ENCODE measurements at regions not wholly inside any gene's neighbourhood (a gene's known extent, or its start where the extent isn't known, plus 50 kb on each side); places are given as distances from the start of the nearest gene placed in this dataset.
"Not testable (repeated sequence)": the region's sequence is repeated elsewhere in the genome, so short reads cannot be mapped to it uniquely, and the experiment has no call there.

DNA sequence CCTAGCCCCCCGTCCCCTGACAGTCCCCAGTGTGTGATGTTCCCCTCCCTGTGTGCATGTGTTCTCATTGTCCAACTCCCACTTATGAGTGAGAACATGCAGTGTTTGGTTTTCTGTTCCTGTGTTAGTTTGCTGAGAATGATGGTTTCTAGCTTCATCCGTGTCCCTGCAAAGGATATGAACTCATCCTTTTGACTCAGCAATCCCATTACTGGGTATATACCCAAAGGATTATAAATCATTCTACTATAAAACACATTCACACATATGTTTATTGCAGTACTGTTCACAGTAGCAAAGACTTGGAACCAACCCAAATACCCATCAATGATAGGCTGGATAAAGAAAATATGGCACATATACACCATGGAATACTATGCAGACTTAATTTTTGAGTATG, 155.1 kb downstream of the SLITRK5 start:
- not testable (repeated sequence) for H3K27ac Mint-ChIP-seq; H3K4me3 Mint-ChIP-seq; H3K4me1 Mint-ChIP-seq (ENCODE audit: low read depth in 2 of 2); DNase-seq (ENCODE audit: low spot score); H3K27me3 Mint-ChIP-seq; H3K36me3 Mint-ChIP-seq; H3K9me3 Mint-ChIP-seq; ATAC-seq

DNA sequence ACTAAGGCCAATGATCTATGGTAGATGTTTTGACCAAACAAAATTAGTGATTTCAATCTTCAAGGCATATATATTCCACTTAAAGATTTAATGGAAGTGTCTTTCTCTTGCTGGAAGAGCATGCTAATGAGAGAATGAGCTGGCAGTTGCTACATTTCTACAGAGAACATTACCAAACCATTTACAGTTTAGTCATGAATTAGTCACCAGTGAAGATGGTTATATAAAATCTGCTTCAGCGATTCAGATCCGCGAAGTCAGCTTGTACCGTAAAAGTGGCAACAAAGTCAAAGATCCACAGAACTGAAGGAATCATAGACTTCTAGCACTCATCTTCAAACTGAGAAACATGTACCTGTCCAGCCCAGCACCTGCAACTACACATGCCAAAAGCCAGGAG, 156.3 kb downstream of the SLITRK5 start:
- H3K27ac Mint-ChIP-seq: no peak overlapping the region
- H3K9me3 Mint-ChIP-seq: no peaks in the 10 kb centered on the region
- H3K4me3 Mint-ChIP-seq: no peak overlapping the region
- ATAC-seq: no peak
- H3K4me1 Mint-ChIP-seq (ENCODE audit: low read depth in 2 of 2): no peaks in the 10 kb centered on the region
- H3K36me3 Mint-ChIP-seq: no peaks in the 10 kb centered on the region
- H3K27me3 Mint-ChIP-seq: no peaks in the 10 kb centered on the region
- no peak for DNase-seq (ENCODE audit: low spot score)

DNA sequence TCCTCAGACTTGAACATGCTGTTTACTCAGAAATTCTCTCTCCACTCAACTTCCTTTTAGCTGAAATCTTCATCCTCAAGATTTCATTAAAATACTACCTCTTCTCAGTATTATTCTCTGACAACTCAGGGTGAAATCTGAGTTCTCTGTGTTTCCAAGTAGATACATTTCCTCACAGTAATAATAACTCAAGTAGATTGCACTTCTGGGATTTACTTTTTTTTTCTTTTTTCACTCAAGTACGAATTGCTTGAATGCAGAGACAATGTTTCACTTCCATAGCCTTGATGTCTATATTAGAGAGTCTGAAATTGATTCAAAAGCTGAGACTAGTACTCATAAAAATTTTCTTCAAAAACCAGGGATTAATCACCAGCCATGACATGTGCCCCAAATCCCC, 166.4 kb downstream of the SLITRK5 start:
- Mint-ChIP-seq H3K27ac (no peak overlapping the region), H3K4me1 (ENCODE audit: low read depth in 2 of 2) (no peaks in the 10 kb centered on the region), H3K9me3 (no peaks in the 10 kb centered on the region)

DNA sequence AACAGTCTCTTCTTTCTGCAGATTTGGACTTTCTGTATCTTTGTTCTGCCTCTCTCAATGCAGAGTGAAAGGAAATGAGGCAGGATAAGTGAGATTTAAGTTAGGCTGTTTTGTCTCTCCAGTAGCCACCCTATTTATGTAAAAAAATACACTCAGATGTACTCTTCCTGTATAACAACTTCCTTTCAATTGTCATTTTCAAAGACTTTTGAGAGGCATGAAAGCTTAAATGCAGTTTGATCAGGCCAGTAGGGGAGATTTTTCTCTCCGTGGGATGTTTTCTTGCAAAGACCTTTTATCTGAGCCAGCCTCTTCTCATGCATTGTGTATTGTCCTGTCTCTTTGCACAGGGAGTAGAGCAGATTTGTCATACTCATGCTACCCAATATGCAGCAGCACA, 166.8 kb downstream of the SLITRK5 start:
- Mint-ChIP-seq H3K9me3 (no peaks in the 10 kb centered on the region), H3K4me3 (no peak overlapping the region), H3K27ac (no peak overlapping the region), H3K4me1 (ENCODE audit: low read depth in 2 of 2) (no peaks in the 10 kb centered on the region), H3K27me3 (no peaks in the 10 kb centered on the region), H3K36me3 (no peaks in the 10 kb centered on the region)
- no peak for DNase-seq (ENCODE audit: low spot score)
- no peak for ATAC-seq

More for the DNA sequence above, 166.4 kb downstream of the SLITRK5 start:
- Mint-ChIP-seq H3K4me3 (no peak overlapping the region), H3K27me3 (no peaks in the 10 kb centered on the region), H3K36me3 (no peaks in the 10 kb centered on the region)
- no peak for ATAC-seq
- DNase-seq (ENCODE audit: low spot score): no peak

DNA sequence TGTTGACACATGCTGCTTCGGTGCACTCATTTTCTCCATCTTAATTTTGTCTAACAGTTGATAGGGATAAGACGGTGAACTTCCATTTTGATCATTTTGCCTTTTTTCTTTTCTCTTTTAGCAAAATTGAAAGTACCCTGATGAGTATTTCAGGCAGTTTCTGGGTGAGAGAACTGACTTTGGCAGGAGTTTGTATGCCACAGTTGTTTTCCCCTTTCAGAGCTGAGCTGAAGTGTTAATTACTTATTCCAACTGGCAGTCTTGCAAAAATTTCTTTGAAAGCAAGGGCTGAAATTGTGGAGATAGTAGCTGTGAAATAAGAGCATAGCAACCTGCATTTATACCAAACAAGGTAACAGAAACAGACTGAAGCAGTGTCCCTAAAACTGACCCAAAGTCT, 180.2 kb downstream of the SLITRK5 start:
- Mint-ChIP-seq H3K36me3 (no peaks in the 10 kb centered on the region), H3K27ac (no peak overlapping the region), H3K27me3 (no peaks in the 10 kb centered on the region), H3K4me3 (no peak overlapping the region), H3K4me1 (ENCODE audit: low read depth in 2 of 2) (no peaks in the 10 kb centered on the region), H3K9me3 (peaks cover 9% of the 10 kb centered on the region)
- DNase-seq (ENCODE audit: low spot score) (no peak), ATAC-seq (no peak)

DNA sequence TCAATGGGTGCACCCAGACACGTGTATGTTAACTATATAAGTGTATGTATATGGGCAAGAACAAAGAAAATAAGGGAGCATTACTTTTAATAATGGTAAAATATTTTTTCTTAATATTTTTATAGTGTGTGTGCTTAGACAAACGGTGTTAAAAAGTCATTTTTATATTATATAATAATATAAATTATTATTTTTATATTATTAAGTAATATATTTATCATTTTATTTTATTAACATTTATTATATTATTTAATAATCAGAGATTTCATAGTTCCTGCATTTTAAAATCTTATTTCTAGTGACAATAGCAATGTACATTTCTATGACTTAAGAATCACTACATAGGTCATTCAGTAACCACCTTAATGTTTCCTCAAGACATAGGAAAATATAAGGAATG, 184.4 kb downstream of the SLITRK5 start:
- no peak overlapping the region for H3K4me3 Mint-ChIP-seq
- no peak overlapping the region for H3K27ac Mint-ChIP-seq
- no peaks in the 10 kb centered on the region for H3K27me3 Mint-ChIP-seq
- H3K9me3 Mint-ChIP-seq: peaks cover 9% of the 10 kb centered on the region
- H3K4me1 Mint-ChIP-seq (ENCODE audit: low read depth in 2 of 2): no peaks in the 10 kb centered on the region
- no peak for ATAC-seq
- no peak for DNase-seq (ENCODE audit: low spot score)
- no peaks in the 10 kb centered on the region for H3K36me3 Mint-ChIP-seq

DNA sequence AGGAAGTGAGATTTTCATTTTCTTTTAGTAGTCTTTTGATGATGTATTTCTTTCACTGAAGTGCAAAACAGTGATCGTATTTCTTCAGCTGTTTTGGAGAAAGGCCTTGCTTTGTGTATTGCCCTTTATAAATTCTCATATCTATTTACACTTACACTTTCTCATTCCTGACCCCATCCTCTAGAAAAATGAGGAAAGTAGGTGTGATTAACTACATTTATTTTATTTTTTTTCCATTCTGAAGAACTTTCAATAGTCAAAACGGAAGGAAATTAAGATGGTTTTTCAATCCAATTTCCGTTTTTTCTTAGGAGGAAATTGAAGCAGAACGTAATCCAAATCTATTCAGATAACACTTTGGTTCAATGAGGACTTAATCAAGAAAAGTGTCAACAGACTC, 188.1 kb downstream of the SLITRK5 start:
- Mint-ChIP-seq H3K4me1 (ENCODE audit: low read depth in 2 of 2) (no peaks in the 10 kb centered on the region), H3K4me3 (no peak overlapping the region), H3K27me3 (no peaks in the 10 kb centered on the region), H3K9me3 (no peaks in the 10 kb centered on the region), H3K36me3 (no peaks in the 10 kb centered on the region), H3K27ac (no peak overlapping the region)
- no peak for DNase-seq (ENCODE audit: low spot score)
- ATAC-seq: no peak

DNA sequence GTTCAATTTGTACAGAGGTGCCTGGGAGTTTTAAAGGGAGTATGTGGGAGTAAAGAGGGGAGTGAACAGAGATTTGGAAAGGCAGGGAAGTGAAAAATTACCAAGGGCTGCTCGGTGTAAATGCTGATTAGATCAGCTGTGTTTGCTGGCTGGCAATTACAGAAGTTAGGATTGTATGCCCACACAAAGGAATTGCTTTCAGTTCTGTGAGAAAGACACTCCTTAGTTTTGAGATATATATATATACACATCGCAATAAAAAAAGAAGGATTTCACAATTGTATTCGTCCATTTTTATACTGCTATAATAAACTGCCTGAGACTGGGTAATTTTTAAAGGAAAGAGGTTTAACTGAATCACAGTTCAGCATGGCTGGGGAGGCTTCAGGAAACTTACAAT, 196.3 kb downstream of the SLITRK5 start:
- Mint-ChIP-seq H3K9me3 (no peaks in the 10 kb centered on the region), H3K27me3 (no peaks in the 10 kb centered on the region), H3K4me1 (ENCODE audit: low read depth in 2 of 2) (no peaks in the 10 kb centered on the region), H3K4me3 (no peak overlapping the region), H3K27ac (no peak overlapping the region), H3K36me3 (no peaks in the 10 kb centered on the region)
- no peak for ATAC-seq
- no peak for DNase-seq (ENCODE audit: low spot score)

DNA sequence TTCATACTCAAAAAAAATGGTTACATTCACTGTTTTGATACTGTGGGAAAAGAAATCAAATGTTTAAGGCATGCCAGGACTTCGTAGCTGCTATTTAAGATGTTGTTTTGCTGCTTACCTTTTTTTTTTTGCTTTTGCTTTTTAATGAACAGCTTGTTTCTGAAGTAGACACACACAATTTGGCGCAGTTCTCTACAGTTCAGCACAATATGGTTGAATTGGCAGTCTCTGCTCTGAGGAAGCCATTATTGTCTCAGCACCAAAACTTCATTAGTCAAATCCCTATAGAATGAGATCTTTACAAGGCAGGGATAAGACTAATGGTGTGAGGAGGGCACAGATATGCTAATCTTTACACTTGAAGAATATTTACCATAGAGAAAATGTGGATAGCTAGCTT, 197.6 kb downstream of the SLITRK5 start:
- Mint-ChIP-seq H3K4me1 (ENCODE audit: low read depth in 2 of 2) (no peaks in the 10 kb centered on the region), H3K27me3 (no peaks in the 10 kb centered on the region), H3K4me3 (no peak overlapping the region), H3K9me3 (peaks cover 4% of the 10 kb centered on the region), H3K36me3 (no peaks in the 10 kb centered on the region), H3K27ac (no peak overlapping the region)
- ATAC-seq (no peak), DNase-seq (ENCODE audit: low spot score) (no peak)

DNA sequence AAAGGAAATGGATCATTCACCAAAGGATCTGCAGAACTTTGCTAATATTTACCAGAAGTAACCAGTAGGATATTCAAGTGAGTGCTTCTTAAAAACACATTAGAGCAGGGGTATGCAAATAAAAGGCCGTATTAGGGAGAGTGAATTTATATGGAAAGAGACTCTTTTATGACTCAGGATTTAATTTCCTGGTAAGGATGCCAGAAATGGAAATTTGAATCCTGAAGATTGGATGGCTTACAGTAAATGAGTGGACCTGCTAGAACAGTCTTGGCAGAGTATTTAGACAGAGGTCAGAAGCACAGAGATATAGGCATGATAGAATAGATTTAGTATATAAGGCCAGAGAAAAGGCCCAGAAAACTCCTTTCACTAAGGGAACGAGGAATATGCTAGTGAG, 201.6 kb downstream of the SLITRK5 start:
- no peak for ATAC-seq

DNA sequence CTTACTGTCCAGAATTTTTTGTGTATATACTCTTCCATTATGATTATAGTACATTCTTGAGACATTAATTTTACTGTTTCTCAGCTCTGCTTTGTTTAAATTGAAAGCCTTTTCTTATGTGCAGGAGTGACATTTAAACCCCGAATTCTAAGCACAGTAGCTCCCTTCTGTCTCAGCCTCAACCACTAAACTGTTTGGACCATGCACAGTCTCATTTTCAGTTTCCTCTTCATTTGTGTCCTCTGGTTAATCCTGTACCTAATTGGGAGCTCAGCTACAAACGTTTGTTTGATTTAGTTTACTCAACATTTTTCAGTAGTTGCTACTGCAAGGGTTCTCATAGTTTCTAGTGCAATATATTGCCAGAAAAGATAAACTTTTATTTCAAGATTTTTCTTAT, 206.3 kb downstream of the SLITRK5 start:
- H3K27ac Mint-ChIP-seq: no peak overlapping the region
- no peaks in the 10 kb centered on the region for H3K36me3 Mint-ChIP-seq
- peaks cover 7% of the 10 kb centered on the region for H3K9me3 Mint-ChIP-seq
- DNase-seq (ENCODE audit: low spot score) (no peak), ATAC-seq (no peak)
- H3K4me1 Mint-ChIP-seq (ENCODE audit: low read depth in 2 of 2): no peaks in the 10 kb centered on the region
- H3K27me3 Mint-ChIP-seq: peaks cover 0 to 2% of the 10 kb centered on the region in 2 donors
- H3K4me3 Mint-ChIP-seq: no peak overlapping the region

More for the DNA sequence above, 201.6 kb downstream of the SLITRK5 start:
- H3K4me1 Mint-ChIP-seq (ENCODE audit: low read depth in 2 of 2): no peaks in the 10 kb centered on the region
- H3K27ac Mint-ChIP-seq: no peak overlapping the region
- peaks cover 4% of the 10 kb centered on the region for H3K9me3 Mint-ChIP-seq
- no peak for DNase-seq (ENCODE audit: low spot score)
- H3K4me3 Mint-ChIP-seq: no peak overlapping the region
- H3K36me3 Mint-ChIP-seq: no peaks in the 10 kb centered on the region
- no peaks in the 10 kb centered on the region for H3K27me3 Mint-ChIP-seq

DNA sequence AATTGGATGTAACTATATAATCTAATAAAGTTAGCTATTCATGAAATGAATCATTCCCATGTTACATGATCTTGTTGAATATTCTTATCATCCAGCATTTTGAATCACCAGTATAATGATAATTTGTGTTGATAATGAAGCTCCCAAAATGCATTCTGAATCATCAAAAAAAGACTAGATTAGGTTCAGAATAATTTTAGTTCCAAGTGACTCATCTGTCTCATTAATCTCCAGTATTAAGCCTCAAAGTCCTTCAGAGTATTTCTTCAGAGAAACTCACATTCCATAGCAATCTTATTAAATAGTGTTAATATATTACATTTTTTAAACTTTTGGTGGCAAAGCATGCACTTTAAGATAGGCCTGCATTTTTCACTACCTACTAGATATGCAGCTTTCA, 207.5 kb downstream of the SLITRK5 start:
- Mint-ChIP-seq H3K4me3 (no peak overlapping the region), H3K4me1 (ENCODE audit: low read depth in 2 of 2) (no peaks in the 10 kb centered on the region), H3K27me3 (peaks cover 0 to 2% of the 10 kb centered on the region in 2 donors), H3K27ac (no peak overlapping the region), H3K9me3 (peaks cover 3% of the 10 kb centered on the region), H3K36me3 (no peaks in the 10 kb centered on the region)
- ATAC-seq (no peak), DNase-seq (ENCODE audit: low spot score) (no peak)

DNA sequence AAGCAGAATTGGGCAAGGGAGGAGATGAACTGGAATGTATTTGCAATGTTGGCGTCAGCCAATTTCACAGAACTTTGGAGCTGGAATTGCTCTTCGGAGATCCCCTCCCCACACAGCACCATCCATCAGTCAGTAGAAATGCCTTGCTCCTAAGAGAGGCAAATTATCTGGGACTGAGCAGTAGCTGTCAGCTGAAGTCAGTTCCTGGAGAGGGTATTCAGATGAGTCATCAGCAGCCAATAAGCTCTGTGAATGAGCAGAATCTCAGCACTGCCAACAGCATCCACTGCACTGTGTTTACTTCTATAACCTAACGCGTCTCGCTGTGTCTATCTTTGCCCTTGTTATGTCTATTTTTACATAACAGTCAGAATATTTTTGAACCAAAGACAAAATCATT, 213.7 kb downstream of the SLITRK5 start:
- Mint-ChIP-seq H3K4me3 (no peak overlapping the region), H3K27ac (no peak overlapping the region), H3K27me3 (peaks cover 0 to 2% of the 10 kb centered on the region in 2 donors), H3K36me3 (no peaks in the 10 kb centered on the region), H3K9me3 (peaks cover 8% of the 10 kb centered on the region), H3K4me1 (ENCODE audit: low read depth in 2 of 2) (no peaks in the 10 kb centered on the region)
- DNase-seq (ENCODE audit: low spot score) (no peak), ATAC-seq (no peak)

DNA sequence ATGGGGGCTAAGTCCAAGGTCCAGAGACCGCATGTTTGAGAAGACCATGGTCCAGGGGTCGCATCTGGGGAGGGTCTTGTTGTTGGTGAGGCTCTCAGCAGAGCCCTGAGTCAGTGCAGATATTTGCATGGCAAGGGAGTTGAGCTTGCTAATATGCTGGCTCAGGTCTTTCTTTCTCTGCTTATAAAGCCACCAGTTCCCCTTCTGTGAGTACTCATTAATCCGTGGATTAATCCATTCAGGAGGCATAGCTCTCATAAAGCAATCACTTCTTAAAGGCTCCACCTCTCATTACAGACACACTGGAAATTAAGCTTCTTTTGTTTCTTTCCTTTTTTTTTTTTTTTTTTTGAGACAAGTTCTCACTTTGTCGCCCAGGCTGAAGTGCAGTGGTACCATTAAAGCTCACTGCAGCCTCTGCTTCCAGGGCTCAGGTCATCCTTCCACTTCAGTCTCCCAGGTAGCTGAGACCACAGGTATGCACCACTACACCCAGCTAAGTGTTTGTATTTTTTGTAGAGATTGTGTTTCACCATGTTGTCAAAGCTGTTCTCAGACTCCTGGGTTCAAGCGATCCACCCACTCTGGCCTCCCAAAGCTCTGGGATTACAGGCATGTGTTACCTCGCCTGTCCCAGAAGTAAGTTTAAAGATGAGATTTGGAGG, 216.4 kb downstream of the SLITRK5 start:
- Mint-ChIP-seq H3K9me3 (peaks cover 5% of the 10 kb centered on the region), H3K4me3 (no peak overlapping the region), H3K36me3 (no peaks in the 10 kb centered on the region), H3K27me3 (no peaks in the 10 kb centered on the region), H3K27ac (no peak overlapping the region), H3K4me1 (ENCODE audit: low read depth in 2 of 2) (no peaks in the 10 kb centered on the region)
- DNase-seq (ENCODE audit: low spot score) (no peak), ATAC-seq (no peak)

DNA sequence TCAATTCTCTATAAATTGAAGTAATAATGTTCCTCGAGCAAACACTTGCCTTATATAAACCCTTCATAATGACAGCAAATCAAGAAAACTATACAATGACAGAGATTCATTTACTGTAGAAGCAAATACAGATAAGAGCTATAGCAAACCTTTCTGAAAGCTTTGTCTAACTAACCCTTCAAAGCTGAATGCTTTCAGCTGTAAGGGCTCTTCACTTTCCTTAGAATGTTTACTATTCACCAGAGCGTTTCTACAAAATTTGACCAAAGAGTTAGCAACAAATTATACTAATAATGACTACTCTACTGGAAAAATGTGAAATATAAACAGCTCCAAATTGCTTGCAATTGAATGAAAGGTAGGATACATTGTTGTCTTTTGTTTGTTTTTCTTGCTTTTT, 218.1 kb downstream of the SLITRK5 start:
- Mint-ChIP-seq H3K4me1 (ENCODE audit: low read depth in 2 of 2) (no peaks in the 10 kb centered on the region), H3K27ac (no peak overlapping the region), H3K9me3 (peaks cover 5% of the 10 kb centered on the region), H3K36me3 (no peaks in the 10 kb centered on the region), H3K4me3 (no peak overlapping the region), H3K27me3 (no peaks in the 10 kb centered on the region)
- ATAC-seq (no peak), DNase-seq (ENCODE audit: low spot score) (no peak)

Measured in natural killer cell treated with Interleukin-12 subunit alpha and Interleukin-12 subunit beta and Interleukin-15 and Interleukin-18, amount 100 ng/mL, for 72 hours (primary cell).